ENCODE measurements at regions not wholly inside any gene's neighbourhood (a gene's known extent, or its start where the extent isn't known, plus 50 kb on each side); places are given as distances from the start of the nearest gene placed in this dataset.

- TF ChIP-seq POLR2A (IDR thresholded peaks at IDR 0.05; ENCODE audit: low read length) = no peak
- TF ChIP-seq USF2 (IDR thresholded peaks at IDR 0.05) = no peak
- TF ChIP-seq EP300 (IDR thresholded peaks at IDR 0.05) = no peak
These were observed 880.3 kb upstream of the GRIA3 start for GRCh38 chrX:122303761-122304160.
